NCI-H187 treated with DMSO at 0.1 percent for 48 hours (cell line): ENCODE measurements at regions not wholly inside any gene's neighbourhood (a gene's known extent, or its start where the extent isn't known, plus 50 kb on each side); places are given as distances from the start of the nearest gene placed in this dataset.
"Not testable (repeated sequence)": the region's sequence is repeated elsewhere in the genome, so short reads cannot be mapped to it uniquely, and the experiment has no call there.

ENCODE experiments used
- DNase-seq: peaks from one replicate; lab custom pipeline; 2025; lab: John Stamatoyannopoulos, UW

GRCh38 chr4:141346144-141346543 lies 125.4 kb downstream of the ZNF330 start:
- DNase-seq, result no peak

DNA sequence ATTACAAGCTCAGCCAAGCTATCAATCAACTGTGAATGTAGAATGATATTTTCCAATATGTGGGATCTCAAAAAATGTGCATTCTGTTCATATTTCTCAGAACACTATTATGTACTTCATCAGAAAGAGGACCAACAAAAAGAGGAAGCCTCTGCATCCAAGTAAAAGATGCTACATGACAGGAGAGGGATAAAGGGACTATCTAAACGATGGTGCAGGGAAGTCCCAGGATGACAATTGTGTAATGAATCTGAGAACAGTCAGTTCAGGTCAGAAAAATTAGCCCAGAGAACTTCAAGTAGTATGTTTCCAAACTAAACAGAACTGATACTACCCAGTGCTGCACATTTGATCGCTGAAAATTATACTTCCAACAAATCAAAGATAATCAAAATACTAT lies 127.0 kb downstream of the ZNF330 start:
- DNase-seq, result no peak

- no peak for DNase-seq
Observed at GRCh38 chr4:141348125-141348524, 127.4 kb downstream of the ZNF330 start.

GRCh38 chr4:141348573-141348972 lies 127.9 kb downstream of the ZNF330 start:
- no peak for DNase-seq

GRCh38 chr4:141349236-141349635 lies 128.5 kb downstream of the ZNF330 start:
- no peak for DNase-seq

DNA sequence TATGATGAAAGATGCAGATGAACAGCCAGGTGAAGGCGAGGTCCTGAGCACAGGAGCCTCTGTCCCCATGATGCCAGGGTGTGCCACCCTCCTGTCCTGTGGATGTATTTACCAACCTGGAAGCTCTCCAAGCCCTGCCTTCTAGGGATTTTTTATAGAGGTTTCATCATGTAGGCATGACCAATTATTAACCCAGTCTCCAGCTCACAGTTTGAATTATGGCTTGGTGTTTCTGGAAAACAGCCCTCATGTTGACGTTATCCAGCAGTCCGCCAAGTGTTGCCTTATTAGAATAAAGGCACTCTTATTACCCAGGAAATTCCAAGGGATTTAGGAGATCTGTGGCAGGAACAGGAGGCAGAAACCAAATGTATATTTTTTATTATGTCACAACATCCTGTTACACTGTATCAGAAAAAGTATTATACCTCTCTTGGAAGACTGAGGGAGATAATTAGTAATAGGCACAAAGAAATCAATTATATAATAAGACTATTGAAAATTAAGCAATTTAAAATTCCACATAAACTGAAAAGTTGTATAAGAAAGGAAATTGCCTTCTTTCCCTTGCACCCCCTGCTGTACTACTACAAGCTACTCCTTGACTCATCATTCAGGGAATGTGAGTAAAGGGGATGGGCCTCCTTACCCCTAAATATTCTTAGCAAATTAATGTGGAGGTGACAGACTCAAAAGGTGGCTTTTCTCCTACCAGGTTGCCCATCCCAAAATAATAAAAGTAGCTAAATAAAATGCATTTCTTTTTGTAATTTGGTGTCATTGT lies 129.6 kb downstream of the ZNF330 start:
- DNase-seq, result no peak

DNA sequence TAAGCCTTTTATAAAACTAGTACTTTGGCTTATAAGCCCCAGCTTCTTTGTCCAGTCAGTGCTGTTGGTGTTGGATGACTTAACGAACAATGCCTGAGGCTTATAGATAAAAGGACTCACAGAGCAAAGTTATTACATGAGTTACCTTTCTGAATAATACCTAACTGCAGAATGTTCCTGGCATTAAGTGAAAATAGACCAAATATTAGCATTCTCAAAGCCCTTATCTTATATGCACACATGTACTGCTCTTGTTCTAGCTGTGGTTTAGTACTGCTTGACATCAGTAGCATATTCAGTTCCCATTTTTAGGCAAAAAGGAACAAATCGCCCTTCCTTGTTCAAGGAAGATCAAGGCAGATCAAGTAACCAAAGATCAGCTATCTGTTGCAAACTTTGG lies 131.6 kb downstream of the ZNF330 start:
- DNase-seq, result no peak

DNA sequence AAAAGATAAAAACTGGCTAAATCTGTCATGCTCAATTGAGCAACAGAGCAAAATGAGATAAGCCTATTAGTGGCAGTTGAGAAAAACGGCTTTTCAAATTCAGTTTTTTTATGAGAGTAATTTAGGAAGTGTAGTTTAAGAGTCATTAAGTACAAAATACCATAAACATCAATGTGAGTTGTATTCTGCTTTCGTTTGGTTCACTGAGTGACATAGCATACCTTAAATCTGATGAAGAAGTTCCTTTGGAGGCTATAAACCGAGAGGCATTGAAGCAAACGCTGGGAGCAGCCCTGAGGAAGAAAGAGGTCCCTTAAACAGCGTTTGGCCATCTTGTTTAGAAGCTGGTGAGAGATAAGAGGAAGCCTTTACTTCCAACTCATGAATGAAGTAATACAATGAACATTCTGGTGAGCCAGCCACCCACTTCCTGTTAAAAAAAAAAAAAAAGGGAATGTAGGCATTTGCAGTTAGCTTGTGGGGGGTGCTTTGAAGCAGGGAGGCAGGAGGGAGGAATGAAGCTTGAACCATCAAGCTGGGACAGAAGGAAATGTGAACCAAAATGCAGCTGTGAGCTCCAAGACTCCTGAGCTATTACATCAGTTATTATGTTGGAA lies 132.3 kb downstream of the ZNF330 start:
- no peak for DNase-seq

DNA sequence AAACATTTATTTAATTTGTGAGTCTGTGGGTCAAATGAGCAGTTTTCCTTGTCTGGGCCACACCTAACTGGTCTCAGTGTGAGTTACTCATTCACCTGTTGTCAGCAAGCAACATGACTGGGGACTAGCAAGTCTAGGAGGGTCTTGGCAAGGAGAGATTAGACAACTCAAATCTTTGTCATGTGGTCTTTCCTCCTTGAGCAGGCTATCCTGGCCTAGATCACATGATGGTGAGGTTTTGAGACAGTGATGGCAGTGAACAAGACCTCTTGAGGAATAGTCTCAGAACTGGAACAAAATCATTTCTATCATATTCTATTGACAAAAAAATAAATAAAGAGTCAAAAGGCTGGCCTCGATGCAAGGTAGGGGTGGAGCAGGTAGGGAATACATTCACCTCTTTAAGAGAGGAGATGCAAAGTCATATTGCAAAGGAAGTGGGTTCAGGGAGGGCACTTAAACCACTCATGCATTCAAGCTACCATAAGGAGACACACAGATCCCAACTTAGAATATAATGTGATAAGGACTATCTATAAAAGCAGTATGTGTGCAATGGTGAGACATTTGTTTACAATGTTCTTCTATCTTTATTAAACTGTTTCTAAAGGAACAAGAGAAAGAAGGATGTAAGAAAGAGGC lies 135.7 kb downstream of the ZNF330 start:
- no peak for DNase-seq

GRCh38 chr4:141356963-141357335 lies 136.3 kb downstream of the ZNF330 start:
- no peak for DNase-seq

DNA sequence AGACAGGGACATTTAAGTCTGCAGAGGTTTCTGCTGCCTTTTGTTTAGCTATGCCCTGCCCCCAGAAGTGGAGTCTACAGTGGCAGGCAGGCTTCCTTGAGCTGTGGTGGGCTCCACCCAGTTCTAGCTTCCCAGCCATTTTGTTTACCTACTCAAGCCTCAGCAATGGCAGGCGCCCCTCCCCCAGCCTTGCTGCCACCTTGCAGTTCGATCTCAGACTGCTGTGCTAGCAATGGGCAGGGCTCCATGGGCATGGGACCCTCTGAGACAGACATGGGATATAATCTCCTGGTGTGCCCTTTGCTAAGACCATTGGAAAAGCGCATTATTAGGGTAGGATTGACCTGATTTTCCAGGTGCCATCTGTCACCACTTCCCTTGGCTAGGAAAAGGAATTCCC lies 147.5 kb downstream of the ZNF330 start:
- not testable (repeated sequence) for DNase-seq

GRCh38 chr4:141371206-141371605 lies 150.5 kb downstream of the ZNF330 start:
- no peak for DNase-seq

DNA sequence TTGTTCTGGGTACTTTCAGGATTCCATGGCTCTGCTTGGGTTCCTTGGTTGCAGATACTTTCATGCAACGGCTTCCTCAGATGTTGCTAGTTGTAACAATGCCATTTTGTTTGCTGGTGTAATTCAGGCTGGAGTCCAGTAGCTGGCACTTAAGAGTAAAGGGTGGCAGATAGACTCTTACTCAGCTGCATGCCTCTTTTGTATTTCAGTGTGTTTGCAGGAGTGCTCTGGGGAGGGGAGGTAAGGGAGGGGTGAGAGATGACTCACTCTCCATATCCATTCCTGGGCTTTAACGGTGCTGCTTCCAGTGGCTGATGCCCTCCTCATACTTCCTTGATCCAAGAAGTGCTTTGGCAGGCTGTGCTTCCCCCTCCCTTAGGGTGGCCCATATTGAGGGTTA lies 155.2 kb downstream of the ZNF330 start:
- no peak for DNase-seq

DNA sequence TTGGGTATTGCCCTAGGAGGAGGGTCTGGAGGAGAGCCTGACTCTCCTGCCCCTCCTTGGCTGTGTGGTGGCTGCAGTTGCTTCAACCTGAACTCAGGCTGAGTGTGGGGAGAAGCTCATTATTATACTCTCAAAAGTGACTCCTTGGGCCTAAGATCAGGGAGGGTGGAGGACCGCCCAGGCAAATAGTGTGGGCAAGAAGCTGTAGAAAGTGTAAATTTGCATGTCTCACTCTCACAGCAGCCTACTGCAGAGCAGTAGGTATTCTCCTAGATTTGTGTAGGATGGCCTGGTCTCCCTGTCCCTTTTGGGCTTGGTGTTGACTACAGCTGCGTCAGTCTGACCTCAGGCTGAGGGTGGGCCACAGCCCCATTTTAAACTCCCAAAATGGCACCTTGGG lies 156.1 kb downstream of the ZNF330 start:
- DNase-seq, result no peak

GRCh38 chr4:141387299-141387698 lies 166.6 kb downstream of the ZNF330 start:
- no peak for DNase-seq

GRCh38 chr4:141388481-141388880 lies 167.8 kb downstream of the ZNF330 start:
- DNase-seq, result no peak

DNA sequence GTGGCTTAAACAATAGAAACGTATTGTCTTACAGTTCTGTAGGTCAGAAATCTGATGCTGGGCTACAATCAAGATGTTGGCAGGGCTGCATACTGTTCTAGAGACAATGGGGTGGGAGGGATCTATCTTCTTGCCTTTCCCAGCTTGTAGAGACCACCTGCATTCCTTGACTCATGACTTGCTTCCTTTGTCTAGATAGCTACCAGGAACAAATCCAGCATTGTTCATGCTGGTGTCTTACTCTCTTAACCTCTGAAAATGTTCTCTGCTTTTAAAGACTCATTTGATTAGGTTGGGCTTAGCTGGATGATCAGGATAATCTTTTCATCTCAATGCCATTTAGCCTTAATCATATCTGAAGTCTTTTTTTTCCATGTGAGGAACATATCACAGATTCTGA lies 169.0 kb downstream of the ZNF330 start:
- no peak for DNase-seq

- DNase-seq, result no peak
Observed at GRCh38 chr4:141390571-141390970, 169.9 kb downstream of the ZNF330 start.

- DNase-seq, result no peak
Observed at GRCh38 chr4:141391293-141391692, 170.6 kb downstream of the ZNF330 start.

DNA sequence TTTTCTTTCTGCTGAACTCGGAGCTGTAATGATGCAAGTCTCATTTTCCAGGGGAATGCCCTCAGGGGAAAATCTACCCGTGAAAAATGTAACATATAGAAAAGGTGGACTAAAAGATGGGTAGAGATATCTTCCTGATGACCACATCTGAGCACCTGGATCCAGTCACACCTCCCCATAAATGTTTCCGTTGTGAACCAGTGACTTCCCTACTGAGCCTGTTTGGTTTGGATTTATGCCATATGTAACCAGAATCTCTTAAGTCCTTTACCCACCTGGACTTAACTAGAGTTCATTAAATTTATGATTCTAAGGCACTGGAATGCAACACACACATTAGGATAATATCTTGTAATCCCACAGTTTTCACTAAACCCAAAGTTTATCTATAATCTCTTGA lies 171.1 kb downstream of the ZNF330 start:
- DNase-seq, result no peak

GRCh38 chr4:141395246-141395830 lies 174.6 kb downstream of the ZNF330 start:
- DNase-seq, result no peak

DNA sequence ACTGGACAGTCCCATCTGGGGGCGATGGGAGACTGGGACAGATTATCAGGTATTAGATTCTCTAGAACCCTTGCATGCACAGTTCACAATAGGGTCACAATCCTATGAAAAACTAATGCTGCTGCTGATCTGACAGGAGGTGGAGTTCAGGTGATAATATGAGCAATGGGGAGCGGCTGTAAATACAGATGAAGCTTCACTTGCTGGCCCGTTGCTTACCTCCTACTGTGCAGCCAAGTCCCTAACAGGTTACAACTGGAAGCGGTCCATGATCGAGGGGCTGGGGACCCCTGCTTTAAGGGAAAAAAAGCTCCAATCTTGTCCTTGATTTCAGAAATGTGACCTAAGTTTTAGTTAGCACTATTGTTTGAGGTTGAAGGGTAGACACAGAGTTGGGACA lies 175.2 kb downstream of the ZNF330 start:
- no peak for DNase-seq

DNA sequence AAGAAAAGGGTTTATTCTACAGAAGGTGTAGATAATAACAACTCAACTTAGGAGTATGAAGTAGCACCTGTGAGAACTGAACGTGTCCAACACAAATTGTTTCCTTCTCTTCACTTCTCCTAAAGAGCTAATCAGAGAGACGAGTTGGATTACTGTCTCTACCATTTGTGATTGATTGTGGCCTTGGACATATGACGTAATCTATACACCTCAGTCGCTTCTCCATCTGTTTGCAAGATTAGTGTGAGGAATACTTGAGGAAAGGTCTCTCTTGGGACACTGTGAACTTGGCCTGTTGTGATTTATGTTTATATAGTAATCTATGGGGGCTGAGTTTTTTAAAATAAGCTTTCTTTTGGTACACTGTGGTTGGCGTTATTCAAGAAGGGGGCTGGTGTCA lies 182.0 kb downstream of the ZNF330 start:
- no peak for DNase-seq
